HG03108 (cell line): ENCODE measurements at regions not wholly inside any gene's neighbourhood (a gene's known extent, or its start where the extent isn't known, plus 50 kb on each side); places are given as distances from the start of the nearest gene placed in this dataset.
"Not testable (repeated sequence)": the region's sequence is repeated elsewhere in the genome, so short reads cannot be mapped to it uniquely, and the experiment has no call there.

Source experiments
- ATAC-seq: cut with Tn5 transposase; IDR thresholded peaks from one replicate; pipeline ENCODE4 v1.9.1; 2021; ENCODE audit warnings: moderate library complexity; ENCODE audit not compliant: unreplicated experiment

DNA sequence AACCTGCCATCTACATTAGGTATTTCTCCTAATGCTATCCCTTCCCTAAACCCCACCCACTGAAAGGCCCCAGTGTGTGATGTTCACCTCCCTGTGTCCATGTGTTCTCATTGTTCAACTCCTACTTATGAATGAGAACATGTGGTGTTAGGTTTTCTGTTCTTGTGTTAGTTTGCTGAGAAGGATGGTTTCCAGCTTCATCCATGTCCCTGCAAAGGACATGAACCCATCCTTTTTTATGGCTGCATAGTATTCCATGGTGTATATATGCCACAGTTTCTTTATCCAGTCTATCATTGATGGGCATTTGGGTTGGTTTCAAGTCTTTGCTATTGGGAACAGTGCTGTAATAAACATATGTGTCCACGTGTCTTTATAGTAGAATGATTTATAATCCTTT lies 149.2 kb downstream of the PCDH7 start:
- ATAC-seq: not testable (repeated sequence)

DNA sequence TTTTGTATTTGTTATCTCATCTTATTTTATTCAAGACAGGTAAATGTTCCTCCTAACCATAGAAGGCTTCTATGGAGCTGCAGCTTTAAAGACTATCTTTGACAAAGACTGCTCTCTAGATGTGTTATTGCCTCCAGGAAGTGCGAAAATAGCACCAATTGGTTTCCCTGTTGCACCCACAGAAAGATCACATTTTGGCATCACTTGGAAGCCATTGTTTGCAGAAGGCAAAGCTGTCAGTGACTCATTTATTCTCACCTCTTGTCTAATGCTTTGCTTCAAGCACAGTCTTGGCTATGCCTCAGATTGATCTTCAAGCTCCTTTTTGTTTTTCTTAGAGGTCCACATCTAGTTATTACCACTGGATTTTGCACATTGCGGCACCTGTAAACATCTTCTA lies 150.3 kb downstream of the PCDH7 start:
- ATAC-seq: no peak

DNA sequence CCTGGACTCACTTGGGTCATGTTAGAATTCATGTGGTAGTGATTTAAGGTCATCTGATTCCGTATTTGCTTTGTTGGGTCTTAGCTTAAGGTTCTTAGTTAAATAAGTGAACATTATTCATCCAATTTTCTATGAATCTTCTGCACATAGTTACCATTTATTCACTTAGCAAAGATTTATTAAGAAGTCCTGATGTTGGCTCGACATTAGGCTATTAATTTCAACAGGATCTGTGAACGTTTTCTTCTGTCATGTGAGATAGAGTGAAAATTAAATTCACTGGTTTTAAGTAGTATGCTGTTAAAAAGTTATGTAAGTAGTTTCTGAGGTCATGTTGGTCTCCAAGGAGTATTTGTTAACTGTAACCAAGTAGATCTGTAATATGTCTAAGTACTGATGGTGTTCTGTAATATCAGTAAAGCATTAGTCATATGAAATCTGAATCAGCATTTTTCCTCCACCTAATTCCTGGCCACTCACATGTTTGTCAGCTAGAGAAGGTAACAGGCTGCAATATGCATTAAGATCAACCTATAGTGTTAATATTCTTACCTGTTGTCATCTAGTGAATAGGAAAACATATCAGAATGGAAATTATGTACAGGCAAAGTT lies 155.6 kb downstream of the PCDH7 start:
- ATAC-seq: no peak

DNA sequence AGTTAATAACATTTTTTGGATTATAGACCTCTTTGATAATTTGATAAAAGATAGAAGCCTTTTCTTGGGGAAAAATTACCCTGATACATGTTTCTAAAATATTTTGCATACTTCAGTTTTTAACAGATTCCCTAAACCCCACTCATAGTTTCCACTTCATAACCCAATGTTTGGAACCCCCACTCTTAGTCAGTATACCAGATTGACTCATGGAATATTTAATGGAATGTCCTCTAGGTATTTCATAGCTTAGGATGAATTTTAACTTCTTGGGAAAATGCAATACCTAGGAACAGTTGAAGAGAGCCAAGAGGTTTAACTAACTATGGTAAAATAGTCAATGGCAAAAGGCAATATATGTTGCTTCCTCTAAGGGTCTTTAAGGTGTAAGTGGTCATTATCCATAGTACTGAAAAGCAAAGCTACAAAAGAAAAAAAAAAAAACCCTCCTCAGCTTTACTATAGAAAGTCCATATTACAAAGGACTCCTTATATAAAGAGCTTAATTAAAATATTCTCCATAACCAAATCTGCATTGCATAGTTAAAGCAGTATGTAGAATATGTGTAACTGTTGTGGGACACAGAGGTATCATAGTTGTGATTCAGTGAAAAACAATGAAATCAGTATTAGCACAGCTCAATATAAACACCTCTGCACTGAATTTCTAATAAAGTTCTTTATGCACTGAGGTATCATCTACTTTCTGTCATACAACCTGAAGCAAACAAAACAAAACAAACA lies 159.9 kb downstream of the PCDH7 start:
- ATAC-seq: no peak

- no peak for ATAC-seq
Observed at GRCh38 chr4:30881985-30882384, 161.8 kb downstream of the PCDH7 start.

DNA sequence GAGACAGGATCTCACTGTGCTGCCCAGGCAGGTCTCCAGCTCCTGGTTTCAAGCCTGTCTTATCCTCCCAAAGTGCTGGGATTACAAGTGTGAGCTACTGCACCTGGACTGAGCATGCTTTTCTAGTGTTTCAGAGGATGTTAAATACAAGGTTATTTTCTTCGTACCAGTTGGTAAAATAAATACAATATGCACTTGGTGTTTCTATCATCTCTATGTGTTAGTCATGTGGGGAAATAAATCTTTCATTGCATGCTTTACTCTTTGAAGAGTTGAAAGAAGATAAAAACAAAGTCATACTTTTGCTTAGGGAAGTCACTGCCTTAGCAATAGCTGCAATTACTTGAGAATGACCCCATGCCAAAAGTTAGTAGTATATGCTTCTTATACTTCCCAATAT lies 162.3 kb downstream of the PCDH7 start:
- ATAC-seq: no peak

DNA sequence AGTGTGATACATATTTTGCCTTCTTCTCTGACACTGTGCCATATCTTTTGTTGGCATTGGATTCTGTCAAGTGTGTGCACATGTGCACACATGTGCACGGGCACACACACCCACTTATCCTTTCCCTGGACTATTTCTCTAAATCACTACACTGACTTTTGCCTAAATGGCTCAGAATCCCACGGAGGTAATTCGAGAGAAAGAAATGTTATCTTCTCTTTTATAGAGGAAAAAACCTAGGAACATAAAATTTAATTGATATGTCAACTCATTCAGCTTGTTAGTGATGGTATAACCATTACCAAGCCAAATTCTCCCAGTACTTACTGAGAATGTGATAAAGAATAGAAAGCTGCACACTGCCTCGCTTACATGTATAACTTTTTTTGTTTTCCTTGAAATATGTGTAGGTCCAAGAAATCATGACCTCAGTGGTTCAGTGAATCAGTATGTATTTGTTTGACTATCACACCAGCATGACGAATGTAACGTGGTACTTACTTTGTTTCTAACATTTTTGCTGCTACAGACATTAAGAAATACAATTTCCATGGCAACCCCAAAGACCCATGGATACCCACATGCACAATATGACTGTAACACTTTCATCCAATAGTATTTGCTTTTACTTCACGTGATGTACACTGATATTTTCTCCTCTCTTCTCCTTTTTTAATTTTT lies 163.0 kb downstream of the PCDH7 start:
- ATAC-seq: no peak

- no peak for ATAC-seq
Observed at GRCh38 chr4:30901461-30902451, 181.6 kb downstream of the PCDH7 start.

DNA sequence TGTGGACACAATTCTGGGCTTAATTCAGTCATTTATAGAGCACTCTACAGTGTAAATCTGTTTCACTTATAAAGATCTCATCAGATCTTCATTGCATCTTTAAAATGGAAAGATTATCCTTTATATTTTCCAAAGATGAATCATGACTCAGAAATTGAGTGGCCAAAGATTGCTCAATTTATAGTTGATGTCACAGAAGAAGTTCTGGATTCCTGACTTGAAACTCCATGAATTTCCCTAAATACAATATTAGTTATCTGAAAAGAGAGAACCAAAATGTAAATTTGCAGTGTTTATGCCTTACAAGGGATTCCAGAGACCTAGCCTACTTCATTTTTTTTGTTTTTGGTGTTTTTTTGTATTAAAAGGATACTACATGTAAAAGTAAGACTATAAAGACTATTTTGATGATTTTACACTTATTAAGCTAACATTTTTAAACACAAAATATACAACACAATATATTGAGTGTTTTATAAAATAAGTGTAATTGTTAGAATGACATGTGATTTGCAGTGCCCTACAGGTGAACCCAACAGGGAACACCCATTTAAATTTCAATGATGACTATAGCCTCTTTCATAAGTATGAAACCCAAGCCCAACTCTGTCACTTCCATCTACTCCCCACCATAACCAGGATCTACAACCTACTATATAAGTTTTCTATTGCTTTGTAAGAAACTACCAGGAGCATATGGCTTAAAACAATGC lies 183.5 kb downstream of the PCDH7 start:
- no peak for ATAC-seq

DNA sequence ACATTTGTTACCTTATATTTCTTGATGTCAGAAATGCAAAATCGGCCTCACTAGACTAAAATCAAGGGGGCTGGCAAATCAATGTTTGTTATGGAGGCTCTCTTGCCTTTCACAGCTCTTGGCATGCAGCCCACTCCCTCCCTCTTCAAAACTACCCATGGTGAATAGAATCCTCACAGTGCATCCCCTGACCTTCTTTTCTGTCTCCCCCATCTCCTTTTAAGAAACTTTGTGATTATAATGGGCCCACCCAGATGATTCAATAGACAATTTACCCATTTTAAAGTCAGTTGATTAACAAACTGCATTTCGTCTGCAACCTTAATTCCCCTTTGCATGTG lies 184.0 kb downstream of the PCDH7 start:
- no peak for ATAC-seq

- no peak for ATAC-seq
Observed at GRCh38 chr4:30904588-30904987, 184.4 kb downstream of the PCDH7 start.

GRCh38 chr4:30912098-30912714 lies 192.0 kb downstream of the PCDH7 start:
- ATAC-seq: no peak

GRCh38 chr4:30916337-30917274 lies 196.4 kb downstream of the PCDH7 start:
- ATAC-seq: no peak

DNA sequence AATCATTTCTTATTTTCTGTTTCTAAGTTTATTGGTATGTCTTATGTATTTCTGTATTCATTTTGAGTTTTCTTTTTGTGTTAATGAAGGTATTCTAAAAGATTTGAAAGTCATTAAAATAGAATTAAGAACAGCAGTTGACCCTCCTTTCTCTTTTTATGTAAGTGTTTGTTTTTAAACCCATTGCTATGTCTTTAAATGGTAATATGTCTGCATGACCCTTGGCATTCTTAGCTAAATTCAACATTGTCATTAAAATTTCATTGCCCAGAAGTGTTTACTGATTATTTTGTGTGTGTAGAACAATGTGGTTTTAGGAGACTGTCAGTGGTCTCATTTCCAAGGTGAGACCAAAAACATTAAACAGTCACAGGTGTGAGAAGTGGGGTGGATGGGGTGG lies 197.8 kb downstream of the PCDH7 start:
- no peak for ATAC-seq

GRCh38 chr4:30919458-30919857 lies 199.3 kb downstream of the PCDH7 start:
- no peak for ATAC-seq

GRCh38 chr4:30920043-30920442 lies 199.9 kb downstream of the PCDH7 start:
- ATAC-seq: no peak

DNA sequence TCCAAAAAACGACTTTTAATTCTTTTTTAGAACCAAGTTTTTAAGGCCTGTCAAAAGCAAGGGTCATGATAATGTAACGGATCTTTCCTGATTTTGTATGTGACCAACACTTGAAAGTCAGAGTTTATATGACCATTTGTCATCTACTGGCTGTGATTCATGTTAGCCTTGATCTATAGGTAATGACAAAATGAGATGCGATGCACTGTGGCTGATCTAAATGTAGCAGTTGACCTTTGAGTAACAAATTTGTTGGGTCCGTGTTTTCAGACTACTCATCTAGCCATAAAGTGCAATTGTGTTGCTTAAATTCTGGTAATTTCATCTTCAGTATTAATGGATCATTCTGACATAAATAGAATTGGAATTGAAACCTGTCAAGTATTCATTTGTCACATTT lies 202.5 kb downstream of the PCDH7 start:
- no peak for ATAC-seq

DNA sequence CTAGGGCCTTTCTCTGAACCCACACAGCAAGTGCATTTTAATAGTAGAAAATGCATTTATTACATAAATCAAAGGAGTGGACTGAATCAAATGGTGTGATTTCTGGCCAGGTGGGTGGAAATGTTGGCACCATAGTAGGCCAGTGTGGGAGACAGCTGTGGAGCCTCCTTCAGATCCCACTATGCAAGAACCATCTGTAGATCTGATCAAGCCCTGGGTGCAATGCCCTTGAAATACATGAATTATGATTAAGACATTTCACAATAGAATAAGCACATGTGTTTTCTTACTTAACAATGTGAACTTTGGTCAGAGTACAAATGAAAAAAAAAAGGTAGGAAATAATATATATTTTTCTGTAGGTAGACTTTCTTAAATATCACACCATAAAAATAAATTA lies 204.3 kb downstream of the PCDH7 start:
- ATAC-seq: no peak

GRCh38 chr4:30929649-30930048 lies 209.5 kb downstream of the PCDH7 start:
- no peak for ATAC-seq
